ENCODE measurements at regions not wholly inside any gene's neighbourhood (a gene's known extent, or its start where the extent isn't known, plus 50 kb on each side); places are given as distances from the start of the nearest gene placed in this dataset.

- H3K9me3 ChIP-seq (ENCODE audit: low read depth, low read length) = no peaks in the 10 kb centered on the region
- H3K27me3 ChIP-seq (ENCODE audit: insufficient read depth, low read length) = no peaks in the 10 kb centered on the region
- no peak overlapping the region for H3K4me3 ChIP-seq (ENCODE audit: insufficient read depth, low read length)
- no peaks in the 10 kb centered on the region for H3K4me1 ChIP-seq (ENCODE audit: insufficient read depth, low read length)
- no peak for DNase-seq (ENCODE audit: insufficient read length, low spot score, missing footprints)
- H4K20me1 ChIP-seq (ENCODE audit: insufficient read depth, low read length) = no peaks in the 10 kb centered on the region
- no peaks in the 10 kb centered on the region for H3K36me3 ChIP-seq (ENCODE audit: insufficient read depth, low read length)
- H3K27ac ChIP-seq (ENCODE audit: low read depth, low read length) = no peak overlapping the region
- H3K4me2 ChIP-seq (ENCODE audit: insufficient read depth, low read length) = no peak overlapping the region
- H2AFZ ChIP-seq (ENCODE audit: low read length) = no peak overlapping the region
- H3K79me2 ChIP-seq (ENCODE audit: insufficient read depth, low read length) = no peaks in the 10 kb centered on the region
- TF ChIP-seq CTCF (IDR thresholded peaks at IDR 0.05; ENCODE audit: extremely low read depth, low read depth, low read length) = no peak
Observed at GRCh38 chr12:127431177-127431576, 835.8 kb upstream of the TMEM132C start.

GRCh38 chr12:127431594-127431993, 835.4 kb upstream of the TMEM132C start:
- H3K4me1 ChIP-seq (ENCODE audit: insufficient read depth, low read length) = no peaks in the 10 kb centered on the region
- no peaks in the 10 kb centered on the region for H3K36me3 ChIP-seq (ENCODE audit: insufficient read depth, low read length)
- H3K27me3 ChIP-seq (ENCODE audit: insufficient read depth, low read length) = no peaks in the 10 kb centered on the region
- H3K27ac ChIP-seq (ENCODE audit: low read depth, low read length) = no peak overlapping the region
- no peak for TF ChIP-seq CTCF (IDR thresholded peaks at IDR 0.05; ENCODE audit: extremely low read depth, low read depth, low read length)
- H3K79me2 ChIP-seq (ENCODE audit: insufficient read depth, low read length) = no peaks in the 10 kb centered on the region
- no peaks in the 10 kb centered on the region for H3K9me3 ChIP-seq (ENCODE audit: low read depth, low read length)
- DNase-seq (ENCODE audit: insufficient read length, low spot score, missing footprints) = no peak
- no peak overlapping the region for H2AFZ ChIP-seq (ENCODE audit: low read length)
- no peak overlapping the region for H3K4me3 ChIP-seq (ENCODE audit: insufficient read depth, low read length)
- H4K20me1 ChIP-seq (ENCODE audit: insufficient read depth, low read length) = no peaks in the 10 kb centered on the region
- H3K4me2 ChIP-seq (ENCODE audit: insufficient read depth, low read length) = no peak overlapping the region

- Histone ChIP-seq H3K4me1 (ENCODE audit: insufficient read depth, low read length) (no peaks in the 10 kb centered on the region), H2AFZ (ENCODE audit: low read length) (no peak overlapping the region), H3K4me3 (ENCODE audit: insufficient read depth, low read length) (no peak overlapping the region), H3K4me2 (ENCODE audit: insufficient read depth, low read length) (no peak overlapping the region), H3K27ac (ENCODE audit: low read depth, low read length) (no peak overlapping the region), H3K79me2 (ENCODE audit: insufficient read depth, low read length) (no peaks in the 10 kb centered on the region), H4K20me1 (ENCODE audit: insufficient read depth, low read length) (no peaks in the 10 kb centered on the region), H3K36me3 (ENCODE audit: insufficient read depth, low read length) (no peaks in the 10 kb centered on the region), H3K27me3 (ENCODE audit: insufficient read depth, low read length) (peaks cover 3% of the 10 kb centered on the region), H3K9me3 (ENCODE audit: low read depth, low read length) (no peaks in the 10 kb centered on the region)
- no peak for DNase-seq (ENCODE audit: insufficient read length, low spot score, missing footprints)
- TF ChIP-seq CTCF (IDR thresholded peaks at IDR 0.05; ENCODE audit: extremely low read depth, low read depth, low read length) = no peak
Observed at GRCh38 chr12:127435439-127435838, 831.5 kb upstream of the TMEM132C start.

- no peak for DNase-seq (ENCODE audit: insufficient read length, low spot score, missing footprints)
- Histone ChIP-seq H3K27me3 (ENCODE audit: insufficient read depth, low read length) (peaks cover 3% of the 10 kb centered on the region), H3K4me3 (ENCODE audit: insufficient read depth, low read length) (no peak overlapping the region), H3K9me3 (ENCODE audit: low read depth, low read length) (no peaks in the 10 kb centered on the region), H3K4me1 (ENCODE audit: insufficient read depth, low read length) (peaks cover 4% of the 10 kb centered on the region), H3K36me3 (ENCODE audit: insufficient read depth, low read length) (no peaks in the 10 kb centered on the region), H3K79me2 (ENCODE audit: insufficient read depth, low read length) (no peaks in the 10 kb centered on the region), H2AFZ (ENCODE audit: low read length) (no peak overlapping the region), H4K20me1 (ENCODE audit: insufficient read depth, low read length) (no peaks in the 10 kb centered on the region), H3K4me2 (ENCODE audit: insufficient read depth, low read length) (no peak overlapping the region), H3K27ac (ENCODE audit: low read depth, low read length) (no peak overlapping the region)
- TF ChIP-seq CTCF (IDR thresholded peaks at IDR 0.05; ENCODE audit: extremely low read depth, low read depth, low read length) = no peak
Observed at GRCh38 chr12:127438512-127439244, 828.3 kb upstream of the TMEM132C start.
